WTC11 (cell line): ENCODE measurements at regions not wholly inside any gene's neighbourhood (a gene's known extent, or its start where the extent isn't known, plus 50 kb on each side); places are given as distances from the start of the nearest gene placed in this dataset.

Experiments
- ATAC-seq: fragments of 200-7000 bp; cut with Tn5 transposase; 2 replicates; pipeline ENCODE4 v1.10.0; 2021; ENCODE audit warnings: mild to moderate bottlenecking, moderate library complexity
- CTCF ChIA-PET: fragments of 300-600 bp; sonication (Branson Sonifier 250); formaldehyde crosslinking; loops from one replicate; lab custom pipeline; 2021; ENCODE audit warnings: antibody characterized with exemption; lab: Charles Lee
- POLR2A ChIA-PET: fragments of 350-600 bp; sonication (Branson Sonifier 250); formaldehyde crosslinking; loops from one replicate; lab custom pipeline; 2021; ENCODE audit warnings: antibody characterized with exemption; lab: Charles Lee
- DNase-seq: peaks from one replicate; pipeline ENCODE4 v3.0.0; 2021; ENCODE audit warnings: low spot score
- H3K27ac Mint-ChIP-seq: 2 replicates; pipeline ENCODE4 v1.8.0; 2021; ENCODE audit warnings: mixed read lengths
- H3K27me3 Mint-ChIP-seq: 2 replicates; pipeline ENCODE4 v1.8.0; 2021; ENCODE audit warnings: low read depth, mild to moderate bottlenecking, moderate library complexity, mixed read lengths
- H3K36me3 Mint-ChIP-seq: 2 replicates; pipeline ENCODE4 v1.8.0; 2021; ENCODE audit warnings: mixed read lengths
- H3K4me1 Mint-ChIP-seq: 2 replicates; pipeline ENCODE4 v1.8.0; 2022; ENCODE audit warnings: mixed read lengths
- H3K4me3 Mint-ChIP-seq: 2 replicates; pipeline ENCODE4 v1.8.0; 2021; ENCODE audit warnings: mild to moderate bottlenecking, moderate library complexity, mixed read lengths
- H3K9me3 Mint-ChIP-seq: 2 replicates; pipeline ENCODE4 v1.8.0; 2021; ENCODE audit warnings: mixed read lengths
- ATF1 ChIP-seq: sonication (generic); formaldehyde crosslinking; IDR thresholded peaks from 2 replicates; pipeline ENCODE4 v1.8.1; 2023; ENCODE audit warnings: mild to moderate bottlenecking, moderate library complexity, missing genetic modification reagents
- ATF2 ChIP-seq: sonication (generic); formaldehyde crosslinking; IDR thresholded peaks from 2 replicates; pipeline ENCODE4 v1.8.1; 2022; ENCODE audit warnings: low read depth, missing genetic modification reagents, borderline replicate concordance
- EMX1 ChIP-seq: fragments of 250-450 bp; sonication (Bioruptor Pico); IDR thresholded peaks from 2 replicates; pipeline ENCODE4 v1.8.0; 2021; ENCODE audit warnings: mild to moderate bottlenecking
- ESRRA ChIP-seq: sonication (generic); formaldehyde crosslinking; IDR thresholded peaks from 2 replicates; pipeline ENCODE4 v1.8.1; 2022; ENCODE audit warnings: mild to moderate bottlenecking, missing genetic modification reagents, borderline replicate concordance
- ETV6 ChIP-seq: sonication (generic); formaldehyde crosslinking; IDR thresholded peaks from 2 replicates; pipeline ENCODE4 v1.8.1; 2022; ENCODE audit warnings: mild to moderate bottlenecking, missing genetic modification reagents
- GRHL2 ChIP-seq: fragments of 250-450 bp; sonication (Bioruptor Pico); IDR thresholded peaks from 2 replicates; pipeline ENCODE4 v1.8.0; 2022; ENCODE audit warnings: mild to moderate bottlenecking, moderate library complexity; ENCODE audit not compliant: insufficient replicate concordance, severe bottlenecking
- HMGA2 ChIP-seq: fragments of 250-450 bp; sonication (Bioruptor Pico); IDR thresholded peaks from 2 replicates; pipeline ENCODE4 v1.4.0; 2021; ENCODE audit warnings: mild to moderate bottlenecking, moderate library complexity
- IRF2 ChIP-seq: sonication (generic); formaldehyde crosslinking; IDR thresholded peaks from 2 replicates; pipeline ENCODE4 v1.8.0; 2022; ENCODE audit warnings: low read depth, missing genetic modification reagents, borderline replicate concordance
- MXD4 ChIP-seq: fragments of 250-450 bp; sonication (Bioruptor Pico); IDR thresholded peaks from 2 replicates; pipeline ENCODE4 v1.8.0; 2021; ENCODE audit warnings: mild to moderate bottlenecking, moderate library complexity, borderline replicate concordance
- MYBL2 ChIP-seq: sonication (generic); formaldehyde crosslinking; IDR thresholded peaks from 2 replicates; pipeline ENCODE4 v1.8.1; 2023; ENCODE audit warnings: mild to moderate bottlenecking, moderate library complexity, missing genetic modification reagents
- NR1H2 ChIP-seq: sonication (generic); formaldehyde crosslinking; IDR thresholded peaks from 2 replicates; pipeline ENCODE4 v1.9.0; 2021; ENCODE audit warnings: mild to moderate bottlenecking, moderate library complexity, missing genetic modification reagents
- NR3C1 ChIP-seq: sonication (generic); formaldehyde crosslinking; conservative IDR thresholded peaks from 2 replicates; pipeline ENCODE4 v1.8.1; 2023; ENCODE audit warnings: low read depth, mild to moderate bottlenecking, missing genetic modification reagents
- OVOL2 ChIP-seq: fragments of 250-450 bp; sonication (Bioruptor Pico); IDR thresholded peaks from 2 replicates; pipeline ENCODE4 v1.9.0; 2021; ENCODE audit warnings: mild to moderate bottlenecking, borderline replicate concordance
- SP1 ChIP-seq: sonication (generic); formaldehyde crosslinking; conservative IDR thresholded peaks from 2 replicates; pipeline ENCODE4 v1.8.1; 2022; ENCODE audit warnings: missing genetic modification reagents
- TCF7 ChIP-seq: sonication (generic); formaldehyde crosslinking; IDR thresholded peaks from 2 replicates; pipeline ENCODE4 v1.8.0; 2022; ENCODE audit warnings: mild to moderate bottlenecking, low read depth, missing genetic modification reagents, moderate library complexity
- TEAD1 ChIP-seq: sonication (generic); formaldehyde crosslinking; IDR thresholded peaks from 2 replicates; pipeline ENCODE4 v1.8.0; 2022; ENCODE audit warnings: mild to moderate bottlenecking, missing genetic modification reagents
- ZNF121 ChIP-seq: sonication (generic); formaldehyde crosslinking; IDR thresholded peaks from 2 replicates; pipeline ENCODE4 v1.8.0; 2023; ENCODE audit warnings: missing genetic modification reagents
- ZNF416 ChIP-seq: fragments of 250-450 bp; sonication (Bioruptor Pico); IDR thresholded peaks from 2 replicates; pipeline ENCODE4 v1.9.0; 2021; ENCODE audit warnings: mild to moderate bottlenecking, inconsistent platforms
- TF ChIP-seq, protein P1 (sequence below): fragments of 250-450 bp; sonication (Bioruptor Pico); IDR thresholded peaks from 2 replicates; pipeline ENCODE4 v1.9.0; 2021; ENCODE audit warnings: moderate library complexity, mild to moderate bottlenecking, inconsistent platforms, borderline replicate concordance
- TF ChIP-seq, protein P2 (sequence below): sonication (generic); formaldehyde crosslinking; IDR thresholded peaks from 2 replicates; pipeline ENCODE4 v1.8.1; 2023; ENCODE audit warnings: mild to moderate bottlenecking, missing genetic modification reagents, moderate library complexity
- TF ChIP-seq, protein P3 (sequence below): fragments of 250-450 bp; sonication (Bioruptor Pico); IDR thresholded peaks from 2 replicates; pipeline ENCODE4 v2.1.2; 2022; ENCODE audit warnings: mild to moderate bottlenecking, moderate library complexity
- TF ChIP-seq, protein P4 (sequence below): sonication (generic); formaldehyde crosslinking; IDR thresholded peaks from 2 replicates; pipeline ENCODE4 v1.8.0; 2022; ENCODE audit warnings: missing genetic modification reagents
- TF ChIP-seq, protein P5 (sequence below): sonication (generic); formaldehyde crosslinking; IDR thresholded peaks from 2 replicates; pipeline ENCODE4 v1.8.1; 2023; ENCODE audit warnings: mild to moderate bottlenecking, missing genetic modification reagents, moderate library complexity
- TF ChIP-seq, protein P6 (sequence below): fragments of 250-450 bp; sonication (Bioruptor Pico); conservative IDR thresholded peaks from 2 replicates; pipeline ENCODE4 v1.9.0; 2021; ENCODE audit warnings: mild to moderate bottlenecking

DNA sequence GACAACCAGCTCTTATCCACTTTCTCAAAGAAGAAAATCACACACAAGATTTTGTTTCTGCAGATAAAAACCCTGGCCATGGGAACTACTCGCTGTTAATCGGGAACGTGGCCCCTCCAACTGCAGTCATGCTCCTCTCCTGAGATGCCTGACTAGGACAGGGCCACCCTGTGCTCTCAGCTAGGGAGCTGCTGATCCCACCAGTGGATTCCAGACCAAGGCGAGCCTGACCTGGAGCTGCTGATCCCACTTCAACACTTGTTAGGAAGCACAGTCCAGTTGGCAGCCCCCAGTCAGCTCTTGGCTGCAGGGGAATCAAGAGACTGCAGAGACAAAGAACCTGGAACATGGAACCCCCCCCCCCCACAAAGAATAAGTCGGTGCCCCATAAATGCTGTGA is 474.3 kb upstream of the MGMT start:
- TF ChIP-seq HMGA2 (no peak), SP1 (CRISPR knock-in tag) (no peak), ZNF416 (CRISPR knock-in tag) (no peak), MYBL2 (no peak), GRHL2 (CRISPR knock-in tag) (no peak), ETV6 (CRISPR knock-in tag) (no peak), ESRRA (CRISPR knock-in tag) (no peak)
- TF ChIP-seq, protein P1, sequence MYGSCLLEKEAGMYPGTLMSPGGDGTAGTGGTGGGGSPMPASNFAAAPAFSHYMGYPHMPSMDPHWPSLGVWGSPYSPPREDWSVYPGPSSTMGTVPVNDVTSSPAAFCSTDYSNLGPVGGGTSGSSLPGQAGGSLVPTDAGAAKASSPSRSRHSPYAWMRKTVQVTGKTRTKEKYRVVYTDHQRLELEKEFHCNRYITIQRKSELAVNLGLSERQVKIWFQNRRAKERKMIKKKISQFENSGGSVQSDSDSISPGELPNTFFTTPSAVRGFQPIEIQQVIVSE (CRISPR knock-in tag) = no peak
- TF ChIP-seq, protein P2, sequence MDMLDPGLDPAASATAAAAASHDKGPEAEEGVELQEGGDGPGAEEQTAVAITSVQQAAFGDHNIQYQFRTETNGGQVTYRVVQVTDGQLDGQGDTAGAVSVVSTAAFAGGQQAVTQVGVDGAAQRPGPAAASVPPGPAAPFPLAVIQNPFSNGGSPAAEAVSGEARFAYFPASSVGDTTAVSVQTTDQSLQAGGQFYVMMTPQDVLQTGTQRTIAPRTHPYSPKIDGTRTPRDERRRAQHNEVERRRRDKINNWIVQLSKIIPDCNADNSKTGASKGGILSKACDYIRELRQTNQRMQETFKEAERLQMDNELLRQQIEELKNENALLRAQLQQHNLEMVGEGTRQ (CRISPR knock-in tag) = no peak
- TF ChIP-seq, protein P3, sequence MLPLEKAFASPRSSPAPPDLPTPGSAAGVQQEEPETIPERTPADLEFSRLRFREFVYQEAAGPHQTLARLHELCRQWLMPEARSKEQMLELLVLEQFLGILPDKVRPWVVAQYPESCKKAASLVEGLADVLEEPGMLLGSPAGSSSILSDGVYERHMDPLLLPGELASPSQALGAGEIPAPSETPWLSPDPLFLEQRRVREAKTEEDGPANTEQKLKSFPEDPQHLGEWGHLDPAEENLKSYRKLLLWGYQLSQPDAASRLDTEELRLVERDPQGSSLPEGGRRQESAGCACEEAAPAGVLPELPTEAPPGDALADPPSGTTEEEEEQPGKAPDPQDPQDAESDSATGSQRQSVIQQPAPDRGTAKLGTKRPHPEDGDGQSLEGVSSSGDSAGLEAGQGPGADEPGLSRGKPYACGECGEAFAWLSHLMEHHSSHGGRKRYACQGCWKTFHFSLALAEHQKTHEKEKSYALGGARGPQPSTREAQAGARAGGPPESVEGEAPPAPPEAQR (CRISPR knock-in tag) = no peak
- H3K4me1 Mint-ChIP-seq = peaks cover 13% of the 10 kb centered on the region
- ChIA-PET POLR2A (no interaction called here), CTCF (no interaction called here)
- H3K36me3 Mint-ChIP-seq = no peaks in the 10 kb centered on the region
- DNase-seq (no peak), ATAC-seq (no peak)
- no peak overlapping the region for H3K27ac Mint-ChIP-seq
- H3K27me3 Mint-ChIP-seq = no peaks in the 10 kb centered on the region
- H3K4me3 Mint-ChIP-seq = no peak overlapping the region
- H3K9me3 Mint-ChIP-seq = peaks cover 4% of the 10 kb centered on the region

GRCh38 chr10:128993443-128993842 is 473.6 kb upstream of the MGMT start:
- no peak for ATAC-seq
- Mint-ChIP-seq H3K36me3 (no peaks in the 10 kb centered on the region), H3K4me3 (no peak overlapping the region), H3K27ac (no peak overlapping the region; the same call in 1 of the 2 replicates), H3K27me3 (no peaks in the 10 kb centered on the region), H3K9me3 (no peaks in the 10 kb centered on the region), H3K4me1 (peaks cover 13% of the 10 kb centered on the region)
- ChIA-PET POLR2A (no interaction called here), CTCF (no interaction called here)
- no peak for DNase-seq
- TF ChIP-seq, protein P2 (CRISPR knock-in tag) = no peak
- TF ChIP-seq ATF2 (CRISPR knock-in tag) (no peak), ZNF121 (CRISPR knock-in tag) (no peak), TEAD1 (no peak), ZNF416 (CRISPR knock-in tag) (no peak), TCF7 (CRISPR knock-in tag) (no peak), EMX1 (no peak), OVOL2 (no peak), MXD4 (CRISPR knock-in tag) (no peak), ATF1 (CRISPR knock-in tag) (no peak), IRF2 (no peak), NR3C1 (CRISPR knock-in tag) (no peak), NR1H2 (CRISPR knock-in tag) (no peak)
- TF ChIP-seq, protein P4, sequence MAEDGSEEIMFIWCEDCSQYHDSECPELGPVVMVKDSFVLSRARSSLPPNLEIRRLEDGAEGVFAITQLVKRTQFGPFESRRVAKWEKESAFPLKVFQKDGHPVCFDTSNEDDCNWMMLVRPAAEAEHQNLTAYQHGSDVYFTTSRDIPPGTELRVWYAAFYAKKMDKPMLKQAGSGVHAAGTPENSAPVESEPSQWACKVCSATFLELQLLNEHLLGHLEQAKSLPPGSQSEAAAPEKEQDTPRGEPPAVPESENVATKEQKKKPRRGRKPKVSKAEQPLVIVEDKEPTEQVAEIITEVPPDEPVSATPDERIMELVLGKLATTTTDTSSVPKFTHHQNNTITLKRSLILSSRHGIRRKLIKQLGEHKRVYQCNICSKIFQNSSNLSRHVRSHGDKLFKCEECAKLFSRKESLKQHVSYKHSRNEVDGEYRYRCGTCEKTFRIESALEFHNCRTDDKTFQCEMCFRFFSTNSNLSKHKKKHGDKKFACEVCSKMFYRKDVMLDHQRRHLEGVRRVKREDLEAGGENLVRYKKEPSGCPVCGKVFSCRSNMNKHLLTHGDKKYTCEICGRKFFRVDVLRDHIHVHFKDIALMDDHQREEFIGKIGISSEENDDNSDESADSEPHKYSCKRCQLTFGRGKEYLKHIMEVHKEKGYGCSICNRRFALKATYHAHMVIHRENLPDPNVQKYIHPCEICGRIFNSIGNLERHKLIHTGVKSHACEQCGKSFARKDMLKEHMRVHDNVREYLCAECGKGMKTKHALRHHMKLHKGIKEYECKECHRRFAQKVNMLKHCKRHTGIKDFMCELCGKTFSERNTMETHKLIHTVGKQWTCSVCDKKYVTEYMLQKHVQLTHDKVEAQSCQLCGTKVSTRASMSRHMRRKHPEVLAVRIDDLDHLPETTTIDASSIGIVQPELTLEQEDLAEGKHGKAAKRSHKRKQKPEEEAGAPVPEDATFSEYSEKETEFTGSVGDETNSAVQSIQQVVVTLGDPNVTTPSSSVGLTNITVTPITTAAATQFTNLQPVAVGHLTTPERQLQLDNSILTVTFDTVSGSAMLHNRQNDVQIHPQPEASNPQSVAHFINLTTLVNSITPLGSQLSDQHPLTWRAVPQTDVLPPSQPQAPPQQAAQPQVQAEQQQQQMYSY = no peak
- TF ChIP-seq, protein P5, sequence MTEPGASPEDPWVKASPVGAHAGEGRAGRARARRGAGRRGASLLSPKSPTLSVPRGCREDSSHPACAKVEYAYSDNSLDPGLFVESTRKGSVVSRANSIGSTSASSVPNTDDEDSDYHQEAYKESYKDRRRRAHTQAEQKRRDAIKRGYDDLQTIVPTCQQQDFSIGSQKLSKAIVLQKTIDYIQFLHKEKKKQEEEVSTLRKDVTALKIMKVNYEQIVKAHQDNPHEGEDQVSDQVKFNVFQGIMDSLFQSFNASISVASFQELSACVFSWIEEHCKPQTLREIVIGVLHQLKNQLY = no peak
- TF ChIP-seq, protein P6, sequence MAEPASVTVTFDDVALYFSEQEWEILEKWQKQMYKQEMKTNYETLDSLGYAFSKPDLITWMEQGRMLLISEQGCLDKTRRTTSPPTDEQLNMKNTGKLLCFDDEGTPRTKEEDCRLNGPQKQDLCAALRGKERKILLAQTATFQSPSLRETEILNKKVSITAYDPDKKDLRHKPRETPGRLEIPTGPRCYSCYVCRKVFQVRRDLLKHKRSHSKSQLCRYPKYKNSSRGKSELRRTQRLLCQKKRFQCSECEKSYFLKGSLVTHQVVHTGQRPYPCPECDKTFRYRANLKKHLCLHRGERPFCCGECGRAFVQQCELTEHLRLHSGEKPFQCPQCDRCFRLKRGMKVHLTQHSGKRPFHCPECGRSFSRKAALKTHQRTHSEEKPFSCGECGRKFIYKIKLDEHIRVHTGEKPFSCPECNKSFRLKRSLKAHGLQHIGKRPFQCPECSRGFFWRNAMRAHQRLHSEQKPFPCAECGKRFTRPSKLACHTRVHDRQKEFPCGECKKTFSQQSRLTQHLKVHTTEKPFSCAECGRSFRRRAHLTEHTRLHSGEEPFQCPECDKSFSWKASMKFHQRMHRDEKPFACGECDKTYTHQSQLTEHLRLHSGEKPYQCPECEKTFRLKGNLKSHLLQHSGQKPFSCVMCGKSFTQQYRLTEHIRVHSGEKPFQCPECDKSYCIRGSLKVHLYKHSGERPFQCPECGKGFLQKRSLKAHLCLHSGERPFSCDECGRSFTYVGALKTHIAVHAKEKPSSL (CRISPR knock-in tag) = no peak
